Left ventricle myocardium inferior (tissue), 1 donor: ENCODE measurements at regions not wholly inside any gene's neighbourhood (a gene's known extent, or its start where the extent isn't known, plus 50 kb on each side); places are given as distances from the start of the nearest gene placed in this dataset.

Source experiments
- DNase-seq: peaks from one replicate; pipeline ENCODE4 v3.0.0-alpha.2; 2020
- H3K27ac ChIP-seq: fragments of 200-600 bp; replicated peaks from 2 replicates; pipeline ENCODE4 v1.8.0; 2021
- H3K27me3 ChIP-seq: fragments of 200-600 bp; 2 replicates; pipeline ENCODE4 v1.8.0; 2021; ENCODE audit warnings: low read depth
- H3K36me3 ChIP-seq: fragments of 200-600 bp; 2 replicates; pipeline ENCODE4 v1.8.0; 2021
- H3K4me1 ChIP-seq: fragments of 200-600 bp; 2 replicates; pipeline ENCODE4 v1.8.0; 2021
- H3K4me3 ChIP-seq: fragments of 200-600 bp; 2 replicates; pipeline ENCODE4 v1.8.0; 2021; ENCODE audit warnings: mild to moderate bottlenecking, moderate library complexity
- H3K9me3 ChIP-seq: fragments of 200-600 bp; replicated peaks from 2 replicates; pipeline ENCODE4 v1.8.0; 2021
- CTCF ChIP-seq: fragments of 200-600 bp; IDR thresholded peaks from 2 replicates; pipeline ENCODE4 v1.8.0; 2021; ENCODE audit warnings: antibody characterized with exemption, mild to moderate bottlenecking, borderline replicate concordance
- intact Hi-C: fragments of 100-400 bp; cut with micrococcal nuclease; formaldehyde crosslinking; loops from one replicate; pipeline ENCODE4 v1.11.0; 2022
- donor health status: DM: no; HTN: yes; CAD: no; lungs with severe emphysema.

GRCh38 chr2:180621366-180621765 is 359.0 kb upstream of the UBE2E3 start:
- Histone ChIP-seq H3K27me3 (no peaks in the 10 kb centered on the region), H3K27ac (no peak overlapping the region), H3K4me1 (no peaks in the 10 kb centered on the region), H3K4me3 (no peak overlapping the region), H3K9me3 (no peaks in the 10 kb centered on the region), H3K36me3 (no peaks in the 10 kb centered on the region)
- TF ChIP-seq CTCF, result no peak
- intact Hi-C loops, result no loop called here
- DNase-seq, result no peak

- no peak overlapping the region for H3K4me3 ChIP-seq
- H3K27me3 ChIP-seq, result no peaks in the 10 kb centered on the region
- no peaks in the 10 kb centered on the region for H3K36me3 ChIP-seq
- no peaks in the 10 kb centered on the region for H3K9me3 ChIP-seq
- TF ChIP-seq CTCF, result no peak
- DNase-seq, result no peak
- intact Hi-C loops, result no loop called here
- H3K4me1 ChIP-seq, result no peaks in the 10 kb centered on the region
- no peak overlapping the region for H3K27ac ChIP-seq
These were observed 361.8 kb upstream of the UBE2E3 start for GRCh38 chr2:180618570-180618969.

GRCh38 chr2:180614776-180615175 is 365.6 kb upstream of the UBE2E3 start:
- Histone ChIP-seq H3K9me3 (no peaks in the 10 kb centered on the region), H3K27ac (no peak overlapping the region), H3K4me3 (no peak overlapping the region), H3K36me3 (no peaks in the 10 kb centered on the region), H3K27me3 (no peaks in the 10 kb centered on the region), H3K4me1 (no peaks in the 10 kb centered on the region)
- intact Hi-C loops, result no loop called here
- no peak for TF ChIP-seq CTCF
- DNase-seq, result no peak

- intact Hi-C loops, result no loop called here
- no peaks in the 10 kb centered on the region for H3K4me1 ChIP-seq
- H3K9me3 ChIP-seq, result no peaks in the 10 kb centered on the region
- TF ChIP-seq CTCF, result no peak
- no peak overlapping the region for H3K27ac ChIP-seq
- H3K36me3 ChIP-seq, result no peaks in the 10 kb centered on the region
- DNase-seq, result no peak
- H3K4me3 ChIP-seq, result no peak overlapping the region
- no peaks in the 10 kb centered on the region for H3K27me3 ChIP-seq
These were observed 370.6 kb upstream of the UBE2E3 start for GRCh38 chr2:180609626-180610340.

- Histone ChIP-seq H3K27me3 (no peaks in the 10 kb centered on the region), H3K9me3 (no peaks in the 10 kb centered on the region), H3K4me3 (no peak overlapping the region), H3K27ac (no peak overlapping the region), H3K36me3 (no peaks in the 10 kb centered on the region), H3K4me1 (no peaks in the 10 kb centered on the region)
- no peak for DNase-seq
- no peak for TF ChIP-seq CTCF
- intact Hi-C loops, result no loop called here
These were observed 372.8 kb upstream of the UBE2E3 start for GRCh38 chr2:180607514-180608049.
